T-helper 17 cell (primary cell): ENCODE measurements at regions not wholly inside any gene's neighbourhood (a gene's known extent, or its start where the extent isn't known, plus 50 kb on each side); places are given as distances from the start of the nearest gene placed in this dataset.
"Not testable (repeated sequence)": the region's sequence is repeated elsewhere in the genome, so short reads cannot be mapped to it uniquely, and the experiment has no call there.

Experiments used
- ATAC-seq: fragments of 150-1000 bp; cut with Tn5 transposase; 2 replicates; pipeline ENCODE4 v1.10.0; 2021; ENCODE audit warnings: mild to moderate bottlenecking, moderate library complexity
- DNase-seq, 3 donors: peaks; one replicate each; pipeline versions ENCODE4 v3.0.0 to v3.0.0-alpha.2; 2020 to 2021
- H3K9me3 ChIP-seq: one replicate; pipeline ENCODE4 v1.7.0; 2013; ENCODE audit warnings: low read length, mild to moderate bottlenecking; ENCODE audit not compliant: control insufficient read depth, poor library complexity, severe bottlenecking
- H3K27ac Mint-ChIP-seq: one replicate; pipeline ENCODE4 v1.8.0; 2022; ENCODE audit warnings: mild to moderate bottlenecking, moderate library complexity, mixed read lengths
- H3K27me3 Mint-ChIP-seq: one replicate; pipeline ENCODE4 v1.8.0; 2022; ENCODE audit warnings: mixed read lengths
- H3K36me3 Mint-ChIP-seq: one replicate; pipeline ENCODE4 v1.8.0; 2022; ENCODE audit warnings: low read depth, mixed read lengths
- H3K4me1 Mint-ChIP-seq: one replicate; pipeline ENCODE4 v1.8.0; 2022; ENCODE audit warnings: mild to moderate bottlenecking, mixed read lengths
- H3K4me3 Mint-ChIP-seq: one replicate; pipeline ENCODE4 v1.8.0; 2022; ENCODE audit warnings: mild to moderate bottlenecking, moderate library complexity, mixed read lengths

- H3K27ac Mint-ChIP-seq: no peak overlapping the region
Observed at GRCh38 chr7:142592231-142592630, 157.0 kb upstream of the PRSS1 start.

GRCh38 chr7:142590830-142591457 lies 158.3 kb upstream of the PRSS1 start:
- no peak for ATAC-seq
- H3K27ac Mint-ChIP-seq: no peak overlapping the region
- H3K36me3 Mint-ChIP-seq: no peaks in the 10 kb centered on the region
- H3K4me1 Mint-ChIP-seq: peaks cover 13% of the 10 kb centered on the region
- H3K4me3 Mint-ChIP-seq: no peak overlapping the region
- DNase-seq: no peak
- H3K9me3 ChIP-seq: no peaks in the 10 kb centered on the region
- H3K27me3 Mint-ChIP-seq: no peaks in the 10 kb centered on the region

More at GRCh38 chr7:142592231-142592630, 157.0 kb upstream of the PRSS1 start:
- H3K4me1 Mint-ChIP-seq: peaks cover 4% of the 10 kb centered on the region
- ATAC-seq: no peak
- H3K36me3 Mint-ChIP-seq: no peaks in the 10 kb centered on the region
- H3K9me3 ChIP-seq: no peaks in the 10 kb centered on the region
- H3K4me3 Mint-ChIP-seq: no peak overlapping the region
- no peaks in the 10 kb centered on the region for H3K27me3 Mint-ChIP-seq
- DNase-seq: no peak

DNA sequence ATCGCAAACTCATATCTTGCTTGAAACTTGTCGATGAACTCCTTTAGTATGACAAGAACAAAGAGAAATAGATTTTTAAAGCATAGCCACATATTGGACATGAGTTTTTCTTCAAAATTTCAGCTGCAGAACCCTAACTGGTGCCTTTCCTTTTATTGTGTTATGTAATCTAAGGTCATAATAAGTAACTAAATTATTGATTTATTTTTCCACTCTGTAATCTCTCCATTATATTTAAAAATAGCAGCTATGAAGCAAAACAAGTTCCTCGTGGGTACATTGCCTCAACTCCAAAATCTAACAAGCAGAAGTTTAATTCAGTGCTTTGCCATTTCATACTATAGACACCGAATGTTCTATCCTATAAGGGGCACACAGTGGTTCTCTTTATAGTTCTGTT lies 159.2 kb upstream of the PRSS1 start:
- DNase-seq (no peak), ATAC-seq (no peak)
- no peaks in the 10 kb centered on the region for H3K9me3 ChIP-seq
- Mint-ChIP-seq H3K27me3 (no peaks in the 10 kb centered on the region), H3K4me3 (no peak overlapping the region), H3K36me3 (no peaks in the 10 kb centered on the region), H3K4me1 (peaks cover 15% of the 10 kb centered on the region), H3K27ac (no peak overlapping the region)

GRCh38 chr7:142587578-142588191 lies 161.6 kb upstream of the PRSS1 start:
- ATAC-seq (peak; percentile 87), DNase-seq (no peak)
- no peak overlapping the region for H3K4me3 Mint-ChIP-seq
- peaks cover 17% of the 10 kb centered on the region for H3K4me1 Mint-ChIP-seq
- H3K36me3 Mint-ChIP-seq: no peaks in the 10 kb centered on the region
- peak overlapping the region; percentile 75 for H3K27ac Mint-ChIP-seq
- H3K27me3 Mint-ChIP-seq: no peaks in the 10 kb centered on the region
- no peaks in the 10 kb centered on the region for H3K9me3 ChIP-seq

DNA sequence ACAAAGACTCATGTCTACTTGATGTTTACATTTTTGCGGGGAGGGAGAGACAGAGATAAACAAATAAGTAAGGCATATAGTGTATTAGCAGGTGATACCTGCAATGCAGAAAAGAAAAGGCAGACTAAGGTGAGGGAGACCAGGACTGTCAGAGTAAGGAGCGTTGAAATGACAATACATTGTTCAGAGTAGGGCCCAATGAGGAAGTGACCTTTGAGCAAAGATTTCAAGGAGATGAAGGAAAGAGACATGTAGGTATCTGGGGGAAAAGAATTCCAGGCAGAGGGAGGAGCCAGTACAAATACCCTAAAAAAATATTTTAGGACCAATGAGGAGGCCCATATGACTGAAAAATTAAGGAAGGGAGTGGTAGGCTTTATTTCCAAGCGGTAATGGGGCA lies 162.7 kb upstream of the PRSS1 start:
- no peaks in the 10 kb centered on the region for H3K9me3 ChIP-seq
- no peak for ATAC-seq
- H3K27ac Mint-ChIP-seq: peak overlapping the region; percentile 75

DNA sequence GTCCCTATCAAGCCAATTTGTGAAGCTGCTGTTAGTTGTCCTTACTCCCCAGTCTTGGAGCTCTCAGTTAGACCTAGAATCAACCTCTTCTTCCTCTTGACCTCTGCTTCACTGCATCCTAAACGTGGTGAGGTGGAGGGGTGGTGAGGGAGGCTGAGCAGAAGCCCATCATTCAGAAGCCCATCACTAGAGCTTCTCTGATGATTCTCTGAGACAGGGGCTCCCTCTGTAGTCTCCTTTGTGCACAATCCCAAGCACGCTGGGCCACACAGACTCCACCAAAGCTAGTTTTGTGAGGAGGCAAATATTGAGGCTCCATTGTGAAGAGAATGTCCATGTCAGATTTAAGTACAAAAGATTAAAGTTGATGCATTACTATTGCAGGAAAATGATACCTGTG lies 163.8 kb upstream of the PRSS1 start:
- H3K9me3 ChIP-seq: no peaks in the 10 kb centered on the region
- Mint-ChIP-seq H3K4me3 (no peak overlapping the region), H3K36me3 (no peaks in the 10 kb centered on the region), H3K27me3 (no peaks in the 10 kb centered on the region), H3K27ac (no peak overlapping the region), H3K4me1 (peaks cover 28% of the 10 kb centered on the region)
- DNase-seq (no peak), ATAC-seq (no peak)

More for the DNA sequence above, 162.7 kb upstream of the PRSS1 start:
- Mint-ChIP-seq H3K4me1 (peaks cover 21% of the 10 kb centered on the region), H3K4me3 (peak overlapping the region; percentile 41), H3K36me3 (no peaks in the 10 kb centered on the region), H3K27me3 (no peaks in the 10 kb centered on the region)
- DNase-seq: no peak

DNA sequence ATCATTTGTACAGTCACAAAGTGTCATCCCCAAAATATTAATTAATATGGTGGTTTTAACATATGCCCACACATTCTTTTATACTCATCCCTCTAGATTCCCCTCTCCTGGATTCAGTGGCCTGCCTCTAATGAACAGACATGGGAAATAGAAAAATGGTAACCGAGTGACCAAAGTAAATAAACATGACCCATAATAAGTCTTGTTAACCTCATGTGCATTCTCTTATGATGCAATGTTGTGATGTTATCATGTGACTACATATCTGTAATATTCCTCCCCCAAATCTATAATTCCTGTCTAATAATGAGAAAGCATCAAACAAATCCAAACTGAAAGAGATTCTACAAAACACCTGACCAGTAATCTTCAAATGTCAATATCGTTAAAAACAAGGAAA lies 164.5 kb upstream of the PRSS1 start:
- no peaks in the 10 kb centered on the region for H3K36me3 Mint-ChIP-seq
- no peaks in the 10 kb centered on the region for H3K9me3 ChIP-seq

GRCh38 chr7:142583446-142583845 lies 165.8 kb upstream of the PRSS1 start:
- Mint-ChIP-seq H3K27ac (peak overlapping the region; percentile 34), H3K36me3 (no peaks in the 10 kb centered on the region), H3K4me1 (peaks cover 38% of the 10 kb centered on the region), H3K4me3 (no peak overlapping the region), H3K27me3 (no peaks in the 10 kb centered on the region)
- H3K9me3 ChIP-seq: no peaks in the 10 kb centered on the region
- ATAC-seq (peak; percentile 63), DNase-seq (no peak)

More for the DNA sequence above, 164.5 kb upstream of the PRSS1 start:
- Mint-ChIP-seq H3K27ac (no peak overlapping the region), H3K4me3 (no peak overlapping the region), H3K27me3 (no peaks in the 10 kb centered on the region), H3K4me1 (peaks cover 35% of the 10 kb centered on the region)
- no peak for ATAC-seq
- DNase-seq: no peak

DNA sequence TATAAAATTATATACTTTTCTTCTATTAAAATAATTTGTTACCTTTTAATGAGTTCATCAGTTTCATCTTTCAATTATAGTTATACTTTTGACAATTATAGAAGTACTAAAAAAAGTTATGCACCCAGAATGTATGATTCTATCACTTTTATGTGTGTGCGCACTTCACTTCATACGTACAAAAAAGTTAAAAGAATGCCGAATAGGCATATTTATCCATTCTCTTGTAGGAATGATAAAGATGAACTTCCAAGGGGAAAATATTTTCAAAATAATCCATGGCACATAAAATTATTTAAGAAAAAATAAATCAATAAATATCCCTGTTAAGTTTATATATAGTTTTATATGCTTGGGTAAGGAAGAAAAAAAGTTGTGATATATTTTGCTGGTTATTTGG lies 166.9 kb upstream of the PRSS1 start:
- H3K9me3 ChIP-seq: no peaks in the 10 kb centered on the region
- Mint-ChIP-seq H3K4me3 (no peak overlapping the region), H3K4me1 (peaks cover 35% of the 10 kb centered on the region), H3K27me3 (no peaks in the 10 kb centered on the region), H3K36me3 (no peaks in the 10 kb centered on the region), H3K27ac (no peak overlapping the region)
- ATAC-seq (no peak), DNase-seq (no peak)

DNA sequence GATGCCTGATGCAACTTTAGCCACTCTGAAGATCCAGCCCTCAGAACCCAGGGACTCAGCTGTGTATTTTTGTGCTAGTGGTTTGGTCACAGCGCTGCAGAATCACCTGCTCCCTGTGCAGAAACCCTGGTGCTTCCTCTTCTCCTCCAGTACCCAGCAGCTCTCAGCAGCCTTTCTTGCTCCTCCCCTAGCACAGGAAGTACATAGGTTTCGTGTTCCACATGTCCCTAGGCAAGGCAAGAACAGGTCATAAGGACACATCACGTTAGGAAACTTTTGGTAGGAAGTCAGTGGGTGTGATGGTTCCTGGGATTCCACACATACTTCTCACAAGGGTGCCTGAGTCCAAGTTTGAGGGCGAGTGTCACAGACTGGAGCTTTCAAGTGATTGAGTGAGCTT lies 167.9 kb upstream of the PRSS1 start:
- no peaks in the 10 kb centered on the region for H3K27me3 Mint-ChIP-seq
- H3K4me3 Mint-ChIP-seq: peak overlapping the region; percentile 43
- peaks cover 27% of the 10 kb centered on the region for H3K4me1 Mint-ChIP-seq
- no peaks in the 10 kb centered on the region for H3K9me3 ChIP-seq
- peak; percentile 71 for ATAC-seq
- no peaks in the 10 kb centered on the region for H3K36me3 Mint-ChIP-seq
- peak overlapping the region; percentile 71 for H3K27ac Mint-ChIP-seq
- no peak for DNase-seq

- no peaks in the 10 kb centered on the region for H3K36me3 Mint-ChIP-seq
- H3K4me1 Mint-ChIP-seq: peaks cover 24% of the 10 kb centered on the region
- ATAC-seq (peak; percentile 47), DNase-seq (no peak)
- no peaks in the 10 kb centered on the region for H3K27me3 Mint-ChIP-seq
- H3K4me3 Mint-ChIP-seq: peak overlapping the region; percentile 65
- peak overlapping the region; percentile 41 for H3K27ac Mint-ChIP-seq
- no peaks in the 10 kb centered on the region for H3K9me3 ChIP-seq
Observed at GRCh38 chr7:142579946-142580345, 169.3 kb upstream of the PRSS1 start.

DNA sequence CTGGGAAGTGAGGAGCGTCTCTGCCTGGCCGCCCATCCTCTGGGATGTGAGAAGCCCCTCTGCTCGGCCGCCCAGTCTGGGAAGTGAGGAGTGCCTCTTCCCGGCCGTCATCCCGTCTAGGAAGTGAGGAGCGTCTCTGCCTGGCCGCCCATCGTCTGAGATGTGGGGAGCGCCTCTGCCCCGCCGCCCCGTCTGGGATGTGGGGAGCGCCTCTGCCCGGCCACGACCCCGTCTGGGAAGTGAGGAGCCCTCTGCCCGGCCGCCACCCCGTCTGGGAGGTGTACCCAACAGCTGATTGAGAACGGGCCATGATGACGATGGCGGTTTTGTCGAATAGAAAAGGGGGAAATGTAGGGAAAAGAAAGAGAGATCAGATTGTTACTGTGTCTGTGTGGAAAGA lies 173.9 kb upstream of the PRSS1 start:
- H3K9me3 ChIP-seq, H3K27ac Mint-ChIP-seq, H3K36me3 Mint-ChIP-seq, ATAC-seq, H3K4me3 Mint-ChIP-seq, DNase-seq, H3K27me3 Mint-ChIP-seq: not testable (repeated sequence)
- H3K4me1 Mint-ChIP-seq: peaks cover 15% of the 10 kb centered on the region

DNA sequence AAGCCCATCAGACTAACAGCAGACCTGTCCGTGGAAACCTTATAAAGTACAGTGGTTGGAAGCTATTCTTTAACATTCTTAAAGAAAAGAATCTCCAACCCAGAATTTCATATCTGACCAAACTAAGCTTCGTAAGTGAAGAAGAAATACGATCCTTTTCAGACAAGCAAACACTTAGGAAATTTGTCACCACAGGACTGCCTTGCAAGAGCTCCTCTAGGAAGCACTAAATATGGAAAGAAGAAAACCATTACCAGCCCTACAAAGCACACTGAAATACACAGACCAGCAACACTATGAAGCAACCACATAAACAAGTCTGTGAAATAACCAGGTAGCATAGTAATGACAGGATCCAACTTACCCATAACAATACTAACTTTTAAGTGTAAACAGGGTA lies 177.7 kb upstream of the PRSS1 start:
- no peaks in the 10 kb centered on the region for H3K9me3 ChIP-seq
- H3K27me3 Mint-ChIP-seq: no peaks in the 10 kb centered on the region
- H3K4me3 Mint-ChIP-seq: no peak overlapping the region
- ATAC-seq (no peak), DNase-seq (no peak)
- H3K36me3 Mint-ChIP-seq: peaks cover 6% of the 10 kb centered on the region
- H3K4me1 Mint-ChIP-seq: peaks cover 6% of the 10 kb centered on the region
- no peak overlapping the region for H3K27ac Mint-ChIP-seq

- H3K27me3 Mint-ChIP-seq: no peaks in the 10 kb centered on the region
- H3K36me3 Mint-ChIP-seq: peaks cover 6% of the 10 kb centered on the region
- no peak overlapping the region for H3K4me3 Mint-ChIP-seq
- ATAC-seq (no peak), DNase-seq (no peak)
- peaks cover 13% of the 10 kb centered on the region for H3K4me1 Mint-ChIP-seq
- H3K9me3 ChIP-seq: no peaks in the 10 kb centered on the region
- no peak overlapping the region for H3K27ac Mint-ChIP-seq
Observed at GRCh38 chr7:142569851-142570250, 179.4 kb upstream of the PRSS1 start.
